SU-DHL-6 (cell line): ENCODE measurements at regions not wholly inside any gene's neighbourhood (a gene's known extent, or its start where the extent isn't known, plus 50 kb on each side); places are given as distances from the start of the nearest gene placed in this dataset.

ENCODE experiments used
- H2AFZ ChIP-seq: fragments of 200-600 bp; sonication (generic); 2 replicates; pipeline ENCODE4 v1.6.1; 2014; ENCODE audit warnings: low read depth, mild to moderate bottlenecking, moderate library complexity, mixed read lengths, antibody characterized with exemption, low read length; ENCODE audit not compliant: severe bottlenecking
- H3F3A ChIP-seq: fragments of 200-600 bp; shearing (Covaris generic); 2 replicates; pipeline ENCODE4 v1.6.0; 2016; ENCODE audit warnings: antibody characterized with exemption, mild to moderate bottlenecking; ENCODE audit not compliant: insufficient read depth
- H3K27ac ChIP-seq: fragments of 200-600 bp; sonication (generic); 2 replicates; pipeline ENCODE4 v1.5.1; 2016; ENCODE audit warnings: low read depth, mild to moderate bottlenecking, low read length, moderate library complexity, mixed read lengths
- H3K27me3 ChIP-seq: fragments of 200-600 bp; sonication (generic), shearing (Covaris generic); 2 replicates; pipeline ENCODE4 v1.6.0; 2014; ENCODE audit warnings: mild to moderate bottlenecking, low read length
- H3K36me3 ChIP-seq: fragments of 200-600 bp; sonication (generic); 2 replicates; pipeline ENCODE4 v1.6.1; 2014; ENCODE audit warnings: mild to moderate bottlenecking, low read length, mixed read lengths
- H3K4me2 ChIP-seq: fragments of 300-600, 200-600 bp; shearing (Covaris generic), sonication (generic); 2 replicates; pipeline ENCODE4 v1.6.0; 2014; ENCODE audit warnings: low read length, low read depth, mild to moderate bottlenecking; ENCODE audit not compliant: poor library complexity, severe bottlenecking
- H3K4me3 ChIP-seq: fragments of 200-600 bp; sonication (generic); 2 replicates; pipeline ENCODE4 v1.5.1; 2014; ENCODE audit warnings: antibody characterized with exemption, low read length, mild to moderate bottlenecking, mixed read lengths; ENCODE audit not compliant: insufficient read depth, poor library complexity, severe bottlenecking
- H3K79me2 ChIP-seq: fragments of 200-600 bp; sonication (generic); 2 replicates; pipeline ENCODE4 v1.6.1; 2014; ENCODE audit warnings: mild to moderate bottlenecking, low read length, moderate library complexity; ENCODE audit not compliant: insufficient read depth
- H3K9ac ChIP-seq: fragments of 200-600 bp; sonication (generic); 2 replicates; pipeline ENCODE4 v1.7.0; 2014; ENCODE audit warnings: mild to moderate bottlenecking, low read length
- H3K9me2 ChIP-seq: fragments of 200-600 bp; sonication (generic); replicated peaks from 2 replicates; pipeline ENCODE4 v1.6.1; 2014; ENCODE audit warnings: low read length; ENCODE audit not compliant: insufficient read depth
- H3K9me3 ChIP-seq: fragments of 200-600 bp; sonication (generic); 2 replicates; pipeline ENCODE4 v1.6.1; 2014; ENCODE audit warnings: low read length, mixed read lengths; ENCODE audit not compliant: insufficient read depth
- H4K20me1 ChIP-seq: fragments of 200-600 bp; sonication (generic); 2 replicates; pipeline ENCODE4 v1.6.1; 2014; ENCODE audit warnings: low read depth, mild to moderate bottlenecking, antibody characterized with exemption, low read length, moderate library complexity, mixed read lengths
- EZH2phosphoT487 ChIP-seq: fragments of 200-600 bp; sonication (generic), shearing (Covaris generic); conservative IDR thresholded peaks from 2 replicates; pipeline ENCODE4 v1.6.1; 2018; ENCODE audit warnings: mild to moderate bottlenecking, antibody characterized with exemption, low read length, moderate library complexity, mixed read lengths
- TF ChIP-seq, protein P1 (sequence below): fragments of 200-600 bp; sonication (generic); IDR thresholded peaks from one replicate; pipeline ENCODE4 v1.5.1; 2017; ENCODE audit warnings: antibody characterized with exemption, mild to moderate bottlenecking, low read length, moderate library complexity; ENCODE audit not compliant: insufficient read depth, poor library complexity, severe bottlenecking

DNA sequence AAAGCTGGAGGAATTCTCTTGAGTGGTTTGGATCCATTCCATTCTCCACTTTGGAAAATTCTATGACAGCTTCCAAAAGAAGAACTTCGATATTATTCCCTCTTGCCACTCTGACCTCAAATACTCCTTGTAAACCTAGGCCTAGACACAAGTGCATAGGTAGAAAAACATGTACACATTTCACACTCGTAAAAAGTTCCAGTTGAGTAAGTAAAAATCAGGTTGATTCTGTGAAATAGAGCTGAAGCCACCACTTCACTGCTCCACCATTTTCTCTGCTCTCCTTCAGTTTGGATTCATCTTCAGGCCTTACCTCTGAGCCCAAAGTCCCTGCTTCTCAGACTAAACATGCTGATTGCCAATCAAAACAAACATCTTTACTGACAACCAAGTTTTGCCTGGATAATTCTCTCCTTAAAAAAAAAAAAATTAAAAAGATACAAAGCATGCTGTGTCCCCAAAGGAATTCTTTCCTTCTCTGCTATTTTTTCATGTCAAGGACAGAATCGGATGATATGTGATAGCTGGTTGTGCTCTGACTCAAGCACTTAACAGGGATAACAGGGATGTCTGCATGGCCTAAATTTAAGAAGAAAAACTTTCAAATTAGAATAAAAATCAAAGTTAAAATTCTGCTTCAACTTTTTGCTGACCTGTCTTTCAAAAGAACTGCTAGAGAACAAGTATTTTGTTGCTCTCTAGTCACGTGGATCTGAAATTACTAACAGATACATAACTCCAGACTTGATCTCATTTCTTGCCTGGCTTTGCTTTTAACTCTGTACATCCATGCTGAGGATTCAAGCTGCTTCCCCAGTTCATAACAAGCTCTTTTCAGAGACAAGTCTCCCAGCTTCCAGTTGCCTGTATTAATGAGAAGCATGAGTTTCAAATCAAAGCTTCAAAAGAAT lies 420.9 kb upstream of the INTU start:
- Histone ChIP-seq H3K9ac (no peak overlapping the region), H3K4me3 (no peak overlapping the region), H3K4me2 (no peak overlapping the region), H3K27me3 (no peaks in the 10 kb centered on the region), H3K9me2 (no peaks in the 10 kb centered on the region), H3K36me3 (no peaks in the 10 kb centered on the region), H3F3A (no peaks in the 10 kb centered on the region), H3K9me3 (no peaks in the 10 kb centered on the region), H3K79me2 (no peaks in the 10 kb centered on the region), H2AFZ (no peak overlapping the region), H3K27ac (no peak overlapping the region), H4K20me1 (no peaks in the 10 kb centered on the region)
- no peak for TF ChIP-seq EZH2phosphoT487
- TF ChIP-seq, protein P1, sequence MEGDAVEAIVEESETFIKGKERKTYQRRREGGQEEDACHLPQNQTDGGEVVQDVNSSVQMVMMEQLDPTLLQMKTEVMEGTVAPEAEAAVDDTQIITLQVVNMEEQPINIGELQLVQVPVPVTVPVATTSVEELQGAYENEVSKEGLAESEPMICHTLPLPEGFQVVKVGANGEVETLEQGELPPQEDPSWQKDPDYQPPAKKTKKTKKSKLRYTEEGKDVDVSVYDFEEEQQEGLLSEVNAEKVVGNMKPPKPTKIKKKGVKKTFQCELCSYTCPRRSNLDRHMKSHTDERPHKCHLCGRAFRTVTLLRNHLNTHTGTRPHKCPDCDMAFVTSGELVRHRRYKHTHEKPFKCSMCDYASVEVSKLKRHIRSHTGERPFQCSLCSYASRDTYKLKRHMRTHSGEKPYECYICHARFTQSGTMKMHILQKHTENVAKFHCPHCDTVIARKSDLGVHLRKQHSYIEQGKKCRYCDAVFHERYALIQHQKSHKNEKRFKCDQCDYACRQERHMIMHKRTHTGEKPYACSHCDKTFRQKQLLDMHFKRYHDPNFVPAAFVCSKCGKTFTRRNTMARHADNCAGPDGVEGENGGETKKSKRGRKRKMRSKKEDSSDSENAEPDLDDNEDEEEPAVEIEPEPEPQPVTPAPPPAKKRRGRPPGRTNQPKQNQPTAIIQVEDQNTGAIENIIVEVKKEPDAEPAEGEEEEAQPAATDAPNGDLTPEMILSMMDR, result no peak

- no peaks in the 10 kb centered on the region for H3K79me2 ChIP-seq
- no peak overlapping the region for H3K9ac ChIP-seq
- no peak overlapping the region for H2AFZ ChIP-seq
- H3K4me2 ChIP-seq, result no peak overlapping the region
- H3K27me3 ChIP-seq, result no peaks in the 10 kb centered on the region
- H4K20me1 ChIP-seq, result no peaks in the 10 kb centered on the region
- no peaks in the 10 kb centered on the region for H3K36me3 ChIP-seq
- no peak overlapping the region for H3K4me3 ChIP-seq
- H3K27ac ChIP-seq, result no peak overlapping the region
- no peaks in the 10 kb centered on the region for H3K9me2 ChIP-seq
- no peaks in the 10 kb centered on the region for H3K9me3 ChIP-seq
- H3F3A ChIP-seq, result no peaks in the 10 kb centered on the region
- no peak for TF ChIP-seq EZH2phosphoT487
- TF ChIP-seq, protein P1, result no peak
Observed at GRCh38 chr4:127212701-127213100, 420.1 kb upstream of the INTU start.

DNA sequence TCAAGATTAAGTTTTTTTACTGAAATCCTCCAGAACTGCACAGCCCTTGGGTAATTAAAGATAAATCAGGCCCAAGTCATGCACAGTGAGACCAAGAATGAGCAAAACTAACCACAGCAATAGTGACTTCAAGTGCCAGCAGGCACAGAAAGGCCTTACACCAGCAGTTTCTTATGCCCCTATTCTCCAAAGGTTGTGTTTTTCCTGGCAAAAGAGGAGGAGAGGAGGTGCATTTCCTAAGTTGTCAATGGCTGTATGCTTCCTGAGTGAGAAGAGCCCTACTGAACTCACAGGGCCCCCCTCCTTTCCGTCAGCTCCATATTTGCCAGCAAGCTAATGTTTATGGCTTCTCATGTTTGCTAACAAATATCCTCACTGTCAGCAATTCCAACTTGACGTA lies 418.7 kb upstream of the INTU start:
- Histone ChIP-seq H3K27me3 (no peaks in the 10 kb centered on the region), H3F3A (no peaks in the 10 kb centered on the region), H3K79me2 (no peaks in the 10 kb centered on the region), H3K9me2 (no peaks in the 10 kb centered on the region), H3K9me3 (no peaks in the 10 kb centered on the region), H4K20me1 (no peaks in the 10 kb centered on the region), H2AFZ (no peak overlapping the region), H3K9ac (no peak overlapping the region), H3K36me3 (no peaks in the 10 kb centered on the region), H3K4me3 (no peak overlapping the region), H3K27ac (no peak overlapping the region), H3K4me2 (no peak overlapping the region)
- TF ChIP-seq, protein P1, result no peak
- TF ChIP-seq EZH2phosphoT487, result no peak
